Stomach (tissue), 4 donors: ENCODE measurements at regions not wholly inside any gene's neighbourhood (a gene's known extent, or its start where the extent isn't known, plus 50 kb on each side); places are given as distances from the start of the nearest gene placed in this dataset.

Experiments used
- EP300 ChIP-seq: sonication (generic); formaldehyde crosslinking; IDR thresholded peaks from one replicate; pipeline ENCODE4 v1.6.1; 2017; ENCODE audit warnings: antibody characterized with exemption
- POLR2A ChIP-seq, 4 donors: fragments of 450-650 bp; IDR thresholded peaks; one replicate each; pipeline ENCODE4 v1.6.1; 2016; ENCODE audit warnings: antibody characterized with exemption in 4 of 4, control low read depth in 2 of 4, mild to moderate bottlenecking in 1 of 4, moderate library complexity in 1 of 4
- POLR2AphosphoS5 ChIP-seq, 3 donors: sonication (generic); formaldehyde crosslinking; IDR thresholded peaks; one replicate each; pipeline ENCODE4 v1.6.1; 2016; ENCODE audit warnings: antibody characterized with exemption in 3 of 3
- TF ChIP-seq, protein P1 (sequence below), 7 experiments: fragments of 450-650 bp in 4 of 7; fragments of 200-600 bp in 3 of 7; sonication (generic) in 3 of 7; IDR thresholded peaks; one replicate each; pipeline ENCODE4 v1.5.1; 2016 to 2019; ENCODE audit warnings: antibody characterized with exemption in 7 of 7, control low read depth in 2 of 7, mild to moderate bottlenecking in 1 of 7

DNA sequence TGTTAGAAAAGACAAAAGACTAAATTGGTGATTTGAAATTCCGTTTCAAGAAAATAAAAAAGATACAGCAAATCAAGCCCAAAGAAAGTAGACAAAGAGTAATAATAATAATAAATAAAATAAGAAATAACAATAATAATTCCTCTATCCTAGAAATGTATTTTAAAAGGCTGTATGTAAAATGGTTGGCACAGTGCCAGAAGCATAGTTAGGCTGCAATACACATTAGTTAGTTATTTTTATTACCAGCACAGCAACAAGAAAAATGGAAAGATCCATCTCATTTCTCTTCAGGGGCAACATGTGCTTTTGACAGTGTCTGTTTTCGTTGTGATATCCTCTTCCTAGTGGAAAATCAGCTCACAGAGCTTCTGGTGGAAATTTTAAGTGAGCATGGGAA lies 174.1 kb upstream of the TMTC1 start:
- TF ChIP-seq, protein P1, sequence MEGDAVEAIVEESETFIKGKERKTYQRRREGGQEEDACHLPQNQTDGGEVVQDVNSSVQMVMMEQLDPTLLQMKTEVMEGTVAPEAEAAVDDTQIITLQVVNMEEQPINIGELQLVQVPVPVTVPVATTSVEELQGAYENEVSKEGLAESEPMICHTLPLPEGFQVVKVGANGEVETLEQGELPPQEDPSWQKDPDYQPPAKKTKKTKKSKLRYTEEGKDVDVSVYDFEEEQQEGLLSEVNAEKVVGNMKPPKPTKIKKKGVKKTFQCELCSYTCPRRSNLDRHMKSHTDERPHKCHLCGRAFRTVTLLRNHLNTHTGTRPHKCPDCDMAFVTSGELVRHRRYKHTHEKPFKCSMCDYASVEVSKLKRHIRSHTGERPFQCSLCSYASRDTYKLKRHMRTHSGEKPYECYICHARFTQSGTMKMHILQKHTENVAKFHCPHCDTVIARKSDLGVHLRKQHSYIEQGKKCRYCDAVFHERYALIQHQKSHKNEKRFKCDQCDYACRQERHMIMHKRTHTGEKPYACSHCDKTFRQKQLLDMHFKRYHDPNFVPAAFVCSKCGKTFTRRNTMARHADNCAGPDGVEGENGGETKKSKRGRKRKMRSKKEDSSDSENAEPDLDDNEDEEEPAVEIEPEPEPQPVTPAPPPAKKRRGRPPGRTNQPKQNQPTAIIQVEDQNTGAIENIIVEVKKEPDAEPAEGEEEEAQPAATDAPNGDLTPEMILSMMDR (IDR thresholded peaks at IDR 0.05), result no peak
- TF ChIP-seq POLR2A (IDR thresholded peaks at IDR 0.05) (no peak), POLR2AphosphoS5 (IDR thresholded peaks at IDR 0.05) (no peak), EP300 (no peak)
